ENCODE measurements at regions not wholly inside any gene's neighbourhood (a gene's known extent, or its start where the extent isn't known, plus 50 kb on each side); places are given as distances from the start of the nearest gene placed in this dataset.
A peak's percentile ranks its signal among the peaks of the same experiment; 100 is the strongest.

DNA sequence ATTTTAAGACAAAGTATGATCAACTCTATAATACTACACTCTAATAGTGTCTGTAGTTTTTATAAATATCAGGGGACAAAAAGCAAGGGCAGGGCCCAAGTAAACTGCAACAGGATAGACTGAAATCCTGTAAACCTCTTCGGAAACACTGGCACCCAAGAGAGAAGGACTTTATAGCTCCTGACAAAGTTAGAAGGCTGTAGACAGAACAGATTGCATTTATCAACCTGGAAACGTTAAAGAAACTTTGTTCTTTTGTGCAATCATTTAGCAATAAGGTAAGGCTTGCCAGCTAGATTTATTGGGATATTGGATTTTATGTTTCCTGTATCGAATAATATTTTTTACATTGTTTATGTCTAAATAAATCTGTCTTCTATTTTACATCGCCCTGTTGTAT is 91.8 kb upstream of the MAN2A1 start:
- Histone ChIP-seq H3K79me2 (ENCODE audit: insufficient read depth, low read length) (no peaks in the 10 kb centered on the region), H3K9me3 (ENCODE audit: insufficient read depth, low read length, severe bottlenecking) (no peaks in the 10 kb centered on the region), H3K36me3 (ENCODE audit: insufficient read depth, low read length) (no peaks in the 10 kb centered on the region), H3K27ac (ENCODE audit: low read length) (no peak overlapping the region), H3K27me3 (ENCODE audit: insufficient read depth, low read length, poor library complexity) (no peaks in the 10 kb centered on the region), H4K20me1 (ENCODE audit: insufficient read depth, low read length) (no peaks in the 10 kb centered on the region), H3K4me1 (ENCODE audit: insufficient read depth, low read length) (peaks cover 9% of the 10 kb centered on the region), H3K4me3 (ENCODE audit: low read depth in 1 of 2, low read length in 2 of 2) (no peak overlapping the region), H3K9ac (ENCODE audit: low read depth, low read length) (no peak overlapping the region), H3K4me2 (ENCODE audit: insufficient read depth, low read length) (no peak overlapping the region), H2AFZ (ENCODE audit: low read depth, low read length) (no peak overlapping the region)
- DNase-seq (no peak), ATAC-seq (ENCODE audit: insufficient read depth, low read depth) (no peak)
- no peak for TF ChIP-seq EZH2 (IDR thresholded peaks at IDR 0.05; ENCODE audit: borderline replicate concordance, low read depth, low read length, severe bottlenecking)
- TF ChIP-seq, protein P1, sequence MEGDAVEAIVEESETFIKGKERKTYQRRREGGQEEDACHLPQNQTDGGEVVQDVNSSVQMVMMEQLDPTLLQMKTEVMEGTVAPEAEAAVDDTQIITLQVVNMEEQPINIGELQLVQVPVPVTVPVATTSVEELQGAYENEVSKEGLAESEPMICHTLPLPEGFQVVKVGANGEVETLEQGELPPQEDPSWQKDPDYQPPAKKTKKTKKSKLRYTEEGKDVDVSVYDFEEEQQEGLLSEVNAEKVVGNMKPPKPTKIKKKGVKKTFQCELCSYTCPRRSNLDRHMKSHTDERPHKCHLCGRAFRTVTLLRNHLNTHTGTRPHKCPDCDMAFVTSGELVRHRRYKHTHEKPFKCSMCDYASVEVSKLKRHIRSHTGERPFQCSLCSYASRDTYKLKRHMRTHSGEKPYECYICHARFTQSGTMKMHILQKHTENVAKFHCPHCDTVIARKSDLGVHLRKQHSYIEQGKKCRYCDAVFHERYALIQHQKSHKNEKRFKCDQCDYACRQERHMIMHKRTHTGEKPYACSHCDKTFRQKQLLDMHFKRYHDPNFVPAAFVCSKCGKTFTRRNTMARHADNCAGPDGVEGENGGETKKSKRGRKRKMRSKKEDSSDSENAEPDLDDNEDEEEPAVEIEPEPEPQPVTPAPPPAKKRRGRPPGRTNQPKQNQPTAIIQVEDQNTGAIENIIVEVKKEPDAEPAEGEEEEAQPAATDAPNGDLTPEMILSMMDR (IDR thresholded peaks at IDR 0.05; ENCODE audit: borderline replicate concordance, extremely low read depth, low read length, poor library complexity, severe bottlenecking) = no peak

DNA sequence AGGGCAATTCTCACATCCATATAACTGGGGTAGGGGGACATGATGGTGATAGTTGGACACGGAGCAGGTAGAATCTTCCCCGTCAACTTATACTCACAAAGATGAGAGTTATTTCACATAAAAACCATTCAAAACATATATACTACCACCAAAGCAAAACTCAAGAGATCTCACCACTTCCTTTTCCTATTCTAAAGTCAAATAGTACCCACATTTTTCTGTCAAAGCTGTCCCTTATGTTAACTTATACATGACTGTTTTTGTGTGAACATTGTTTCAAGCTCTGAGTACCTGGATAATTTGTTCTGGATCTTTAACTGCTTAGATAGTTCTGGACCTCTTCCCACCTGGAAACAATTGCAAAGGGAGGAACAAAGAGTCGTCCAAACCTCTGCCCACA is 95.5 kb upstream of the MAN2A1 start:
- ATAC-seq (ENCODE audit: insufficient read depth, low read depth) = no peak

GRCh38 chr5:109590799-109591198 is 98.9 kb upstream of the MAN2A1 start:
- DNase-seq = peak; percentile 27
- Histone ChIP-seq H4K20me1 (ENCODE audit: insufficient read depth, low read length) (no peaks in the 10 kb centered on the region), H3K9ac (ENCODE audit: low read depth, low read length) (no peak overlapping the region), H3K79me2 (ENCODE audit: insufficient read depth, low read length) (no peaks in the 10 kb centered on the region), H3K4me2 (ENCODE audit: insufficient read depth, low read length) (no peak overlapping the region), H3K9me3 (ENCODE audit: insufficient read depth, low read length, severe bottlenecking) (no peaks in the 10 kb centered on the region), H3K4me3 (ENCODE audit: low read depth in 1 of 2, low read length in 2 of 2) (no peak overlapping the region), H3K36me3 (ENCODE audit: insufficient read depth, low read length) (no peaks in the 10 kb centered on the region), H2AFZ (ENCODE audit: low read depth, low read length) (no peak overlapping the region), H3K4me1 (ENCODE audit: insufficient read depth, low read length) (peaks cover 30% of the 10 kb centered on the region), H3K27ac (ENCODE audit: low read length) (peak overlapping the region; percentile 54), H3K27me3 (ENCODE audit: insufficient read depth, low read length, poor library complexity) (no peaks in the 10 kb centered on the region)
- peak; percentile 90 for ATAC-seq (ENCODE audit: insufficient read depth, low read depth)
- TF ChIP-seq EZH2 (IDR thresholded peaks at IDR 0.05; ENCODE audit: borderline replicate concordance, low read depth, low read length, severe bottlenecking) = no peak
- TF ChIP-seq, protein P1 (IDR thresholded peaks at IDR 0.05; ENCODE audit: borderline replicate concordance, extremely low read depth, low read length, poor library complexity, severe bottlenecking) = no peak

More for the DNA sequence above, 95.5 kb upstream of the MAN2A1 start:
- no peaks in the 10 kb centered on the region for H3K79me2 ChIP-seq (ENCODE audit: insufficient read depth, low read length)
- H2AFZ ChIP-seq (ENCODE audit: low read depth, low read length) = peak overlapping the region; percentile 15; the same call in 1 of the 2 replicates
- no peaks in the 10 kb centered on the region for H3K36me3 ChIP-seq (ENCODE audit: insufficient read depth, low read length)
- no peak overlapping the region for H3K4me3 ChIP-seq (ENCODE audit: low read depth in 1 of 2, low read length in 2 of 2)
- DNase-seq = no peak
- TF ChIP-seq, protein P1 (IDR thresholded peaks at IDR 0.05; ENCODE audit: borderline replicate concordance, extremely low read depth, low read length, poor library complexity, severe bottlenecking) = no peak
- TF ChIP-seq EZH2 (IDR thresholded peaks at IDR 0.05; ENCODE audit: borderline replicate concordance, low read depth, low read length, severe bottlenecking) = no peak
- no peaks in the 10 kb centered on the region for H3K27me3 ChIP-seq (ENCODE audit: insufficient read depth, low read length, poor library complexity)
- H3K9me3 ChIP-seq (ENCODE audit: insufficient read depth, low read length, severe bottlenecking) = no peaks in the 10 kb centered on the region
- H3K4me1 ChIP-seq (ENCODE audit: insufficient read depth, low read length) = peaks cover 30% of the 10 kb centered on the region
- no peaks in the 10 kb centered on the region for H4K20me1 ChIP-seq (ENCODE audit: insufficient read depth, low read length)
- no peak overlapping the region for H3K27ac ChIP-seq (ENCODE audit: low read length)
- no peak overlapping the region for H3K4me2 ChIP-seq (ENCODE audit: insufficient read depth, low read length)
- H3K9ac ChIP-seq (ENCODE audit: low read depth, low read length) = no peak overlapping the region

GRCh38 chr5:109589986-109590385 is 99.7 kb upstream of the MAN2A1 start:
- ATAC-seq (ENCODE audit: insufficient read depth, low read depth) (peak; percentile 46), DNase-seq (peak; percentile 7)
- no peaks in the 10 kb centered on the region for H3K36me3 ChIP-seq (ENCODE audit: insufficient read depth, low read length)
- no peak overlapping the region for H3K4me2 ChIP-seq (ENCODE audit: insufficient read depth, low read length)
- H3K4me1 ChIP-seq (ENCODE audit: insufficient read depth, low read length) = peaks cover 30% of the 10 kb centered on the region
- no peaks in the 10 kb centered on the region for H3K27me3 ChIP-seq (ENCODE audit: insufficient read depth, low read length, poor library complexity)
- TF ChIP-seq, protein P1 (IDR thresholded peaks at IDR 0.05; ENCODE audit: borderline replicate concordance, extremely low read depth, low read length, poor library complexity, severe bottlenecking) = peak; percentile 46
- TF ChIP-seq EZH2 (IDR thresholded peaks at IDR 0.05; ENCODE audit: borderline replicate concordance, low read depth, low read length, severe bottlenecking) = no peak
- H3K79me2 ChIP-seq (ENCODE audit: insufficient read depth, low read length) = no peaks in the 10 kb centered on the region
- H3K27ac ChIP-seq (ENCODE audit: low read length) = no peak overlapping the region; the same call in 1 of the 2 replicates
- no peak overlapping the region for H3K4me3 ChIP-seq (ENCODE audit: low read depth in 1 of 2, low read length in 2 of 2)
- H3K9ac ChIP-seq (ENCODE audit: low read depth, low read length) = no peak overlapping the region
- H2AFZ ChIP-seq (ENCODE audit: low read depth, low read length) = no peak overlapping the region
- no peaks in the 10 kb centered on the region for H4K20me1 ChIP-seq (ENCODE audit: insufficient read depth, low read length)
- H3K9me3 ChIP-seq (ENCODE audit: insufficient read depth, low read length, severe bottlenecking) = no peaks in the 10 kb centered on the region

All from DND-41 (cell line).